Activated CD4-positive, alpha-beta T cell treated with anti-CD3 and anti-CD28 coated beads, Interleukin-2, Interleukin-4, amounts not matched to agents 100 ng/mL and 50 ng/mL, durations not matched to agents 16 hours and 8 hours (primary cell): ENCODE measurements at regions not wholly inside any gene's neighbourhood (a gene's known extent, or its start where the extent isn't known, plus 50 kb on each side); places are given as distances from the start of the nearest gene placed in this dataset.

Source experiments
- DNase-seq: peaks from one replicate; pipeline ENCODE4 v3.0.0-alpha.2; 2020; ENCODE audit warnings: low spot score

DNA sequence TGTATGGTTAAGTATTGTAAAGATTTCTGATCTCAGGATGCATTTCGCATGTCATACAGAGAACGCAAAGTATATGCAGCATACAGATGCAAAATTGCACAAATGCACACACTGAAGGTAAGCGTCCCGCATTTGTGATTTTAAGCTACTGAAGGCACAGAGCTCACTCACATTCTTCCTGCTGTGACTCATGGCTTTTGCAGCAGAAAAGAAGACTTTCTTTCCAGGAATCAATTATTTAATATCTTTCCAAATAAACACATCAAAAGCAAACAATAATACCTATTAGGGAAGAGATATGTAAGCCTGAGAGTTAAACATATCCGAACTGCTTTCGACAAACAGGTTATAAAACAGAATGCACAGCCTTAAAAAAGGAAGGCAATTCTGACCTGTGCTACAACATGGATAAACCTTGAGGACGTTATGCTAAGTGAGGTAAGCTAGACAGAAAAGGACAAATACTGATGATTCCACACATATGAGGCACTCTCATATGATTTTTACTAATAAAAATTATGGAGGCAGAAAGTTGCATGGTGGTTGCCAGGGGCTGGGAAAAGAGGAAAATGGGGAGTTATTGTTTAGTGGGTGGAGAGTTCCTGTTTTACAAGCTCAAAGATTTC, 109.0 kb downstream of the TFAP2A start:
- no peak for DNase-seq

DNA sequence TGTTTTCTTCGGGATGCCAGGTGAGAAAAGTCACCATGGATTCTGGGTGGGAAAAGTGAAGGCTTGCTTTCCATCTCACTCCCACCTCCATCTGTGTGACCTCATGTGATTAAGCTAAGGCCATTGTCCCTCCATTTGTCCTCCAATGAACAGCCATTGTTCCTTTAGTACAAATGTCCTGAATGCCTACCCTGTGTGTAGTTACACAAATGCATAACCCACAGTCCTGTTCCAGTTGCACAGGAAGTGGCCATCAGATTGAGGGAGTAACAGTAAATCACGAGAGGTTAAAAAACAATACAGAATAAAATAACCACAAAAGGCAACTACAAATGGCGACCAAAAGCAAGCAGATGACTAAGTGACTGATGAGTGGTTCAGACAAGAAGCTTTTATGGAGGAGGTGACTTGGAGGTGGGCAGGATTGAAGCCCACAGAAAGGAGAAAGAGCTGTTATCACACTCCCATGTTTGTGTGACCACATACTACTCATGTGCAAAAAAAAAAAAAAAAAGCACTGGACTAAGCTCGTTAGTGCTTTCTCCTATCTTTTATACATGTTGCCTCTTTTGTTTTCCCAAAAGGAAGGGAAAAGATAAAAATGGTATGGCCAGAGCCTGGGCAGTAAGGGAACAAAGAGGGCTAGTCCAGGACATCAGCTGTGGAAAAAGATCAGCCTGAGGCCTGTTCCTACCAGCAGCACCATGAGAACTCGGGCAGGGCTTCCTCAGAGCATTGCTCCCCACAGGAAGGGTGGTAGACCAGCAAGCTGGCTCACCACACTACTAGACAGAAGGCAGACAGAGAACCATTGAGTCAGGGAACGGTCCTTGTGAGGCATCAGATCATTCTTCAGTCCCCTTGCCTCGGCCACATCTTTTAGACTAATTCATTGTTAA, 111.0 kb downstream of the TFAP2A start:
- DNase-seq = no peak

DNA sequence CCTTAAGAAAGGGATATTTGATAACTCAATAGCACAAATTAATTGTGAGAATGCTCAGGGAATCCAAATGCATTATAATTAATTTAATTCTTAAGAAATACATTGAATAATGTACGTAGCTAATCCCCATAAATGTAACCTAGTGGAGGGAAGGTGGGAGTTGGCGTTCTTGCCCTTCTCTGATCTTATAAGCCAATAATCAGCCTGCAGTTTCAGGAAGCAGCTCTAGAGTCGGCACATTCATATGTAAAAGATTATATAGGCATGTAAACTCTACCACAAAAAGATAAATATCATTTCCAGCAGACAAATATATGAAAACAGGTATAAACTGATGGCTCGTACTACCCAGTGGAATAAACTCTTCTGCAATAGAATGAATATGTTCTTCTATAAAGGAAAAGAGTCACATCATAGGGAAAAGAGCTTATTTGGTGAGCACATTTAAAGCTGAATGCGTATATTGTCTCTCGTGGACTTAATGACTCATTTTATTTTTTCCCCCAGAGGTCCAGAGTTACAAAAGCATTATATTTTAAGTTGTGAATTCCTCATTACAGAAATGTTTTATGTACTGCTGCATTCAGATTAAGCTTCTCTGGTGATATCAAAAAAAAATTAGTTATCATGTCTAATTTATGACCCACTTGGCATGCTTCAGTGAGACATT, 112.2 kb downstream of the TFAP2A start:
- no peak for DNase-seq

DNA sequence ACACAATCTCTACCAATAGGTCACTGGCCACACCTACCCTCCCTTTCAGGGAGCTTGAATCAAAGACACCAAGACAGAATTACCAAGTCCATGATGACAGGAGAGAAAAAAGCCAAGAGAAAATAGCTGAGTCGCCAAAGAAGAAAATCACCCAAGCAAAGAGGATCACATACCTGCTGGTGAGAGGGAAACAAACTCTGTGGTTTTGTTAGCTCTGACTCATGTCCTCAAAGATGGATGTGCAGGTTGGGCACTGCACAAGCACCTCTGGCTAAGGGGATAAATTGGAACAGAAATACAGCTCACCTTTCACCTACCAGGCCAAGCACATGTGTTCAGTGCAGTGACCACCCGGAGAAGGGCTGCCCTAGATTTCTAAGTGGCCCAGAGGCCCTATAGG, 114.8 kb downstream of the TFAP2A start:
- no peak for DNase-seq

DNA sequence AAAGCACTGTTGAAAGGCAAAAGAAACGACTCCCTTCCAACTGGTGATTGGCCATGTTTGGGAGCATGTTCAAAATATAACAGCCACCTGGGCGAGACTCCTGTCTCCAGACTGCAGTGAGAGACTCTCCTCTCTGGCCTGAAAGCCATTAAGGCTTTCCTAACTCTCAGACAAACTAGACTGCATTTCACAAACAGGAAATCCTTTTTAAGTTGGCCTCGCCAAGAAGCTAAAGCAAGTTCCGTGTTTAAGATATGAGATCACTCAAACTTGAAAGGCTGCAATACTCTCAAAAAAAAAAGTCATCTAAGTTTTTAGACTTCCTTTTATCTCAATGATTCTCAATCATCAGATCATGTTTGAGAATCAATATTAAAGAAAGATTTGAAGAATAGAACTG, 117.0 kb downstream of the TFAP2A start:
- DNase-seq = no peak

DNA sequence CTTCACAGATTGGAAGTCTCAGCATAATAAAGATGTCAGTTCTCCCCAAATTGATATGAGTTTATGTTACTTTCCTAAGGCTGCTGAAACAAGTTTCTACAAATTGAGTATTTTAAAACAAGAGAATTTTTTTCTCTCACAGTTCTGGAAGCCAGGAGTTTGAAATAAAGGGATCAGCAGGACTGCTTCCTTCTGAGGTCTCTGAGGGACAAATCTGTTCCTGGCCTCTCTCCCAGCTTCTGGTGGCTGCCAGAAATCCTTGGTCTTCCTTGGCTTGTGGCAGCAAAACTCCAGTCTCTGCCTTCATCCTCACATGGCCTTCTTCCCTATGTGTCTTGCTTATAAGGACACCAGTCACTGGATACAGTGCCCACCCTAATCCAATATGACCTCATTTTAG, 136.1 kb downstream of the TFAP2A start:
- no peak for DNase-seq

DNA sequence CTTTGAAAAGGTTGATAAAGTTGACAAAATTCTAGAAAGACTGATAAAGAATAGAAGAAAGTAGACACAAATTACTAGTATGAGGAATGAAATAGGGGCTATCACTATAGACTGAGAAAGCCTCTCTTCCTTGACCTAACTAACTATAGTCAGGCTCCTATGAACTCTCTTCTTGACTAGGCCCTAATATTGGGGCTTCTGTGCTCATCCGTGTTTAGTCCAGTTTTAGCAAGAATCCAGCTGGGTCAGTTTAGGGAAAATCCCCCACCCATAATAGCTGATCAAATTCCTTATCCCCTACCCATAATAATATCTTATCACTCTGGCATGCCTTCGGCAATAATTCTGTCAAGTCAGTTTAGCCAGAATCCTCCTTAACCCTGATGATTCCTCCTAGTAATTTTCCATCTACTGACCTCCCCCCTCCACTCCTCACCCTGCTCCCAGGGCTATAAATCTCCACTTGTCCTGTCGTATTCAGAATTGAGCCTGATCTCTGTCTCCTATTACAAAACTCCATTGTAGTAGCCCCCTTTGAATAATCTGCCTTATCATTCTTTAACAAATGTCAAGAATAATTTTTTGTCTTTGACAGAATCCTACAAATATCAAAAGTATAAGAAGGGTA, 138.1 kb downstream of the TFAP2A start:
- DNase-seq = no peak

DNA sequence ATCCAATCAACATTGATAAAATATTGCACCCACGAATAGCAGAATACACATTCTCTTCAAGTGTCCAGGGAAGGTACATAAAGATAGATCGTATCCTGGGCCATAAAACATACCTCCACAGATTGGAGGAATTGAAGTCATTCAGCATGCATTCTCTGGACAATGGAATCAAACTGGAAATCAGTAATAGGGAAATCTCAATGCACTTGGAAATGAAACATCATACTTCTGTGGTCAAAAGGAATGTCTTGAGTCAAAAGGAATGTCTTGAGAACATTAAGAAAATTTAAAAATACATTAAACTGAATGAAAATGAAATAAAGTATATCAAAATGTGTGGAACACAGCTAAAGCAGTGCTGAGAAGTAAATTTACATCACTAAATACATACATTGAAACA, 138.8 kb downstream of the TFAP2A start:
- DNase-seq = no peak

DNA sequence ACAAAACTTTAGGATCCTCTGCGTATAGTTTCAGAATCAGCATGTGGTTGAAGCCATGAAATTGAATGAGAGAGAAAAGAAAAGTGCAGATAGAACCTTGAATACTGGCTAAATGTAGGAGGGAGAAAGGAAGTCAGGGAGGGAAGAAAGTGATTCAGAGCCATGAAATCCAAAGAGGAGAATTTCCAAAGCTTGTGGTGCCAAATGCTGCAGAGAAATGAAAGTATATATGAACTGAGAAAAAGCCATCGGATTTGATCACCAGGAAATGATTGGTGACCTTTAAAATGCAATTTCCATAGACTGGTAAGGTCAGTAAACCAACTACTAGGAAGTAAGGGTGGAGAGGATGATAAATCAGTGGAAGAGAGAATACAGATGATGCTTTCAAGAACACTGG, 142.3 kb downstream of the TFAP2A start:
- DNase-seq = no peak

DNA sequence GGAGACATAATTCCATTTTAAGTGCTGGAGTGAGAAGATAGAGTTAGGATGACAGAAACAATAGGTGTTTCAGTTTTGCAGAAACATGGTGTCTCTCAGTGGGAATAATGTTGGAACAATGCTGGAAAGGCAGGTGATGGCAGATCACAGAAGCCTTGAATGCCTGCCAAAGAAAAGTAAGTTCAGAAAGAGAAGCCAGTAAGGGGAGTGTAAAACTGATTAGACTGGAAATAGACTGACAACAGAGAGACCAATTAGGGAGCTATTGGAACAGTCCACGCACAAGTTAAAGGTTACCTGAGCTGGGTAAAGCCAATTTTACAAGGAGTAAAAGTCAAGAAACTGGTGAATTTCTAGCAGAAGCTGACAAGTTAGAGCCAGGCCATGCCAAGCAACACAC, 142.9 kb downstream of the TFAP2A start:
- no peak for DNase-seq

DNA sequence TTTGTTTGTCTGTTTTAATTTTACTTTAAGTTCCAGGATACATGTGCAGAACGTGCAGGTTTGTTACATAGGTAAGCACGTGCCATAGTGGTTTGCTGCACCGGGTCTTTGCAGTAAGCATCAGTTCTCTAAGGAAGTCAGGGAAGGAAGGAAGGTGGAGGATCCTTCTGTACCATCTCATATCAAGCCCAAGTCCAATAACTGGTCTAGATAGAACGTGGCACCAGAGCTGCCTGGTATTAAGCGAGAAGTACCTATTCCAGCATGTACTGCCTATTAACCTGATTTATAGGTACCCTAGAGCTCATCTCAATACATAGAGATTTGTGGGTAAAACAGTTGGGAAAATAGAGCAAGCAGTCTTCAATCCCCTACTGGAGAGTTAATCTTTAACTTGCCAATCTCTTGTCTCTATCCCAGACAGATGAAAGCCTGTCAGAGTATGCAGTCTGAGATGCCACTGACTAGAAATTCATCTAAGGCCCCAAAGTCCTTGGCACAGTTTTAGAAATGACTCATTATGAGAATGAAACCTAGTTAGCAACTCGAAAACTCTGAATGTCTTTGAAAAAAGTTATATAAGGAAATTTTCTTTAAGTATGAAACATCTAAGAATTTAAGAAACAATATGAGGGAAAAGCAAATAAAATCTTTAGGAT, 144.9 kb downstream of the TFAP2A start:
- DNase-seq = no peak

DNA sequence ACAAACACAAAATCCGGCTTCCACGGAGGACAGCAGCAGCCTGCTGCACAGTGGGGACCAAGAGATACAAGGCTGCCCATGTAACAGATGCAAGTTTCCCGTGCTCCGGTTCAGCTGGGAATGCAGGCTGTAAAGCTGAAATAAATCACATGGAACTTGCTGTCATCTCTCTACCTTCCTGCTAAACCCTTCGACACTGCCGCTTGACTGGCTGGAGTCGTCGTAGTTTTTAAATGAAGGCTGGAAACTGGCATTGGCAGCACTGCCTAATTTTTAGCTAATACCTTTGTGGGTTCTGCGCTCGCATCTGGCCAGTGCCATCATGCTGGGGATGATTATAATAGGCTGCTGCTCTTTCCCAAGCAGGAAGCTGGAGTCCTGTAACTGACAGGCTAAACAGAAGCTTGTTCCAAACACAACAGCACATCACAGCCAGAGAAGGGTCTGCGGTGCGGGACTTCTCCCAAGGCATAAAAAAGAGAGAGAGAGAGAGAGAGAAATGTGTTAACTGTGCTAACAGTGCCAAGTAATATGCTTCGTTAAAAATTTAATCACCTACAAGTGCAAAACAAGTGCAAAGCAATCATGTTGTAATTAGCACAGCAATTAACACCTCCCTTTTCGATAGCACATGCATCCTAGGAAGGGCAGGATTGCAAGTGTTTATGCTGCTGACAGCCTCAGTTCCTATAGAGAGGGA, 146.1 kb downstream of the TFAP2A start:
- no peak for DNase-seq

DNA sequence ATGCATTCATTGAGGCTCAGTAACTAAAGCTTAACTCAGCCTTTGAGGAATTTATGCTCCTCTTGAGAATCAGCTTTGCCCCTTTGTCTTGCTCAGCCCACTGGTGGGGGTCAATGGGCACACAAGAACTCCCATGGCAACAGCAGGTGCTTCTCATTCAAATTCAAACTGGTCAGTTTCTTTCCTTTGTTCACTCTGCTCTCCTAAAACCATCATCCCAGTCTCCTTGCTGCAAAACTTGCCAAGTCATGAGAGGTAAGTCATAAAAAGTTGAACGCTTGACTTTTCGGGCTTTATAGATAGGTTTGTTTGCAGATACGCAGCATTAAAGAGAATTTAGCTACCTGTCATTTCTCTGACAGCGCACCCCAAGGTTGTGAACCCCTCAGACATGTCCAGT, 146.8 kb downstream of the TFAP2A start:
- DNase-seq = no peak

DNA sequence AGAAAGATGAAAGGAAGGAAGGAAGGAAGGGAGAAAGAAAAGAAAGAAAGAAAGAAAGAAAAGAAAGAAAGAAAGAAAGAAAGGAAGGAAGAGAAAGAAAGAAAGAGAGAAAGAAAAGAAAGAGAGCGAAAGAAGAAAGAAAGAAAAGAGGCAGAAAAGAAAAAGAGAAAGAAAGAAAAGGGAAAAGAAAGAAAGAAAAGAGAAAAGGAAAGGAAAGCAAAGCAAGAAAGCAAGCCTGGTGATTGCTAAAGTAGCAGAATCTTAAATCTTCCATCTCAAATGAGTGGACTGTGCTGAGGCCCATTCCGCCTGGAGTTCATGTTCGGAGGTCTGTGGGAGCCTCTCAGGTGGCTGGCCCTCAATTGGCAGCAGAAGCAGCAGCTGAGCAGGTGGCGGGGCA, 148.4 kb downstream of the TFAP2A start:
- DNase-seq = no peak

DNA sequence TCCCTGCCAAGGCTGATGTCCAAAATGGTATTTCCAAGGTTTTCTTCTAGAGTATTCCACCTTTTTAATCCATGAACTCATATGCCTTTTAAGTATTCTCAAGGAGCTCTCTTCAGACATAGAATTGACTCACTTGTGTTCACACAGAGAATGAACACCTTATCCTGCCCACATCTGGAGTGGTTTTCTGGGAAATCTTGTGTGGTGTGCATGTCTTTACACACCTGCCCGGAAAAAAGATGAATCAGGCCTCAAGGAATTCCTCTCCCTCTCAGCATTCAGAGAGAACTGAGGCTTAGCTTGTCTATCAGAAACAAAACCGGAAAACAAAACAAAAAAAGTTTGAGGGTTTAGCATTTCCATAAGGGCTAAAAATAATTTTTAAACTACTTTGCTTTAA, 148.8 kb downstream of the TFAP2A start:
- no peak for DNase-seq

DNA sequence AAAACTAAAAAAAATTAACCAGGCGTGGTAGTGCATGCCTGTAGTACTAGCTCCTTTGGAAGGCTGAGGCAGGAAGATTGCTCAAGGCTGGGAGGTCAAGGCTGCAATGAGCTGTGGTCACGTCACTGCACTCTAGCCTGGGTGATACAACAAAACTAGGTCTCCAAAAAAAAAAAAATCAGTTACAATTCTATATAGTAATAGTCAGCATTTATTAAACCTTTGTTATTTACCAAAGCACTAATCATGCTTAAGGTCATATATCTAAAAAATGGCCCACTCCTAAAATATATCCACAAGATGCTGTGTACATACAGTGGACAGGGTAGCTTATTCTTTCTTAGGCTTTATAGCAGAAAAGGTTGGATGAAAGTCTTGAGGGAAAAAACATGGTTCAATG, 152.4 kb downstream of the TFAP2A start:
- DNase-seq = no peak

DNA sequence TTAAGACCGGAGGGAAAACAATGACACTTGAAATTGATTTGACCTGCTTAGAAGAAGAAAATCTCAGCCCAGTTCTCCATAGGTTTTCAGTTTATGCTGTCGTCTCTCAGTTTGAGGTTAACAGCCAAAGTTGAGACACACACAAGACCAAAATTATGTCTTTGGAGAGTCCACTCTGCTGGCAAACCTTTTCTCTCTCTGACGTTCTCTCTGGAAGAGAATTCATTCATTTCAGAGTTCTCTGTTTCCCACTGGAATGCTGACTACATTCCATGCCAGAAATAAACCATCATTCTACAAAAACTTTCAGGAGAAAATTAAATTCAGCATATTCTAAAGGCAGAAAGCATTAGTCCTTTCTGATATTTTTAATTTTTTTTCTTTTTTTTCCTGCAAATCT, 155.2 kb downstream of the TFAP2A start:
- no peak for DNase-seq

DNA sequence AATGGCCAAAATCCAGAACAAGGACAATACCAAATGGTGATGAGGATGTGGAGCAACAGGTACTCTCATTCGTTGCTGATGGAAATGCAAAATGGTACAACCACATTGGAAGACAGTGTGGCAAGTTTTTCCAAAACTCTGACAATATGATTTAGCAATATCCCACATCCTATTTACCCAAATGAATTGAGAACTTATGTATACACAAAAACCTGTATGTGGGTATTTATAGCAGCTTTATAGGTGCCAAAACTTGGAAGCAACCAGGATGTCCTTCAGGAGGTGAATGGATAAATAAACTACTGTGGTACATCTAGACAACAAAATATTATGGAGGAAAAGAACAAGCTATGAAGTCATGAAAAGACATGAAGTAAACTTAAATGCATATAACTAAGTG, 156.5 kb downstream of the TFAP2A start:
- no peak for DNase-seq

DNA sequence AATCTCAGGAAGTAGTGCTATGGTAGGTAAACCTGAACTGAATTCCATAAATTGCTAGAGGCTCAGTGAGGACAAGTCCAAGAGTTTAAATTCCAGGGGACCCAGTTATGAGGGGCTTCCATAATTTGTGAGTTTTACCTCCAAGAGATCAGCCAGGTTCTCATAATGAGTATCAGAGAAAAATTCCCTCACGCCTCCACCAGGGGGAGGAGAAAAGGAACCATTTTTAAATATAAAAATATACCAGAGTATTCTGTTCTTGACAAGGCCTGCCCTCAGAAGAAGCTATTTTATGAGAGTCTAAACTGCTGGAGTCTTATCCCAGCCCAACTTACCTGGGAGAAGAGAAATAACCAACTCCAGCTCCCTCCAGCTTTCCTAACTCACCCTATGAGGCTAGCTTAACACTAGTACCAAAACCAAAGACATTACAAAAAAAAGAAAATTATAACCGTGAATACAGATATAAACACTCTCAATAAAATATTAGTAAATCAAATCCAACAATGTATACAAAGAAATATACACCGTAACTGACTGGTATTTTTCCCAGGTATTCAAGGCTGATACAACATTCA, 158.7 kb downstream of the TFAP2A start:
- no peak for DNase-seq

DNA sequence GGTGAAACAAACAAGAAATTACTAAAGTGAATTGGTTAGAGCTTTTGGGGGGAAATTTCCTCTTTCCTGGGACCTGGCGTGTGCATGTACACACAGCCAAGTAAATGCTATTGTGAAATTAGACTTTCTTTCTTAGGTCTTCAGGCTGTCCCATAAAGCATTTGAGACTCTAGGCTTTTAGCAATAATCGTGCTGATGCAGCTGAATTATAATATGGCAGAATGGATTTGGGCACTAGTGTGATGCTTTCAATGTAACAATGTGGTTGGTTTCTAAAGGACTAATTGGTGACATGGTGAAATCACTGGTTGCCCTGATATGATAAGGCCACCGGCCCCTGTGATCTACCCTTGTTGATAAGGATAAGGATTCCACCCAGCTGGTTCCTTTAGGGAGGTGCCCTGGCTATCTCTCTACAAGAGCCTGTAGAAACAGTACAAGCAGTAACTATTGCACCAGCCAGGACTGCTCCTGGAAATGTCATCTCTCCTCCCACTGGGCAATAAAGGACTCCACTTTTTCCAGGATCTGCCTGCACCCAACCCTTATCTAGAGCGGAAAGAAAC, 164.1 kb downstream of the TFAP2A start:
- no peak for DNase-seq

DNA sequence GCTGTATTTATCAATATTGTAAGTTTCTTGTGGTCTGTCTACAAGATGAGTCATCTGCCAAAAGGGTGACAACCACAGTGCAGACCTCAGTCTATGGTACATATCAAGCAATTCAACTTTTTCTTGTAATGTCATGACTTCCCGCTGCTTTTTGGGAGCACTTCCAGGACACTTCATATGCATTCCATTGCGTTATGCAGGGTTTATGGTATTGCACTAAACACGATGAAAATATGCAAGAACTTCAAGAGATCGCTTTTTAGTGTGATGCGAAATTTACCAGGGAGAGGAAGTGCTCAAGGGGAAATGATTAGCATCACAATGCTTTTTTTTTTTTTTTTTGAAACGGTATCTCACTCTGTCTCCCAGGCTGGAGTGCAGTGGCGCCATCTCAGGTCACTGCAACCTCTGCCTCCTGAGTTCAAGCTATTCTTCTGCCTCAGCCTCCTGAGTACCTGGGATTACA, 166.5 kb downstream of the TFAP2A start:
- no peak for DNase-seq
